Nephron progenitor cell (in vitro differentiated cells): ENCODE measurements at regions not wholly inside any gene's neighbourhood (a gene's known extent, or its start where the extent isn't known, plus 50 kb on each side); places are given as distances from the start of the nearest gene placed in this dataset.

Experiments used
- DNase-seq: peaks from one replicate; pipeline ENCODE4 v3.0.0; 2021
- H3K27ac Mint-ChIP-seq: 2 replicates; pipeline ENCODE4 v1.8.0; 2021; ENCODE audit warnings: mild to moderate bottlenecking, moderate library complexity, mixed read lengths
- H3K27me3 Mint-ChIP-seq: 2 replicates; pipeline ENCODE4 v1.8.0; 2021; ENCODE audit warnings: mild to moderate bottlenecking, low read depth, mixed read lengths; ENCODE audit not compliant: poor library complexity
- H3K36me3 Mint-ChIP-seq: 2 replicates; pipeline ENCODE4 v1.8.0; 2021; ENCODE audit warnings: low read depth, mixed read lengths
- H3K4me1 Mint-ChIP-seq: 2 replicates; pipeline ENCODE4 v1.8.0; 2021; ENCODE audit warnings: mixed read lengths
- H3K4me3 Mint-ChIP-seq: 2 replicates; pipeline ENCODE4 v1.8.0; 2021; ENCODE audit warnings: mild to moderate bottlenecking, moderate library complexity, mixed read lengths
- H3K9me3 Mint-ChIP-seq: 2 replicates; pipeline ENCODE4 v1.8.0; 2021; ENCODE audit warnings: mild to moderate bottlenecking, moderate library complexity, mixed read lengths
- TF ChIP-seq, protein P1 (sequence below): fragments of 200-600 bp; sonication (generic); IDR thresholded peaks from 2 replicates; pipeline ENCODE4 v1.5.0; 2021; ENCODE audit warnings: antibody characterized with exemption

DNA sequence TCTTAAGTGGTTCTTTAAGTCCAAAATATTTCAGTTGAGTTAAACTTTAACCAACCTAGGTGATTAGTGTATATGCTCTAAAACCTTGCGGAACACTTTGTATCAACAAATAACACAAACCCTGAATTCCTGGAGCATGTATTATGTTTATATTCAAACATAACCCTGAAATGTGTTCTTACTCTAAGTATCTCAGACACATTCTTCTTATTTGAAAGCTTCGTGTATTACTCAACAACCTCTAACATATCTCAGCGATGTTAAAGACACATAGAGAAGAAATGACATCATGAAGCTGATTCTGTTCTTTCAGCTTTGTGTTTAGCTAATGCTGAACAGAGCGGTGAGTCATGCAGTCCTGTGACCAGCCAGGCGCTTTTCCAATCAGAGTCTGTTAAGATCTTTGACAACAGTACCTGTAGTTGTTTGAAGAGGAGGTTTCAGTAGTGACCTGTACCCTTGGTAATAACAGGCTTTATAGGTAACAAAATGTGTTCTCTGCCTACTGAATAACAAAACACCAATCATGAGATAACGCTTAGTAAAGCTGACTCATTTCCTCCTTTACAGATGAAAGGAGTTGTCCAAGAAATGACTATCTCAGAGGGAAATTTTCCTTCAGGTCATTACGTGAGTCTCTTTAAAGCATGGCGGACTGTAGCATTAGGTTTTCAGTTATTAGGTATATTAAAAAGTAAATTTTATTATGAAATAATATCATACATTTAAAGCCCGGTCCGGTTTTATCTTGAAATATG, 67.3 kb upstream of the KLF6 start:
- no peak for DNase-seq
- H3K27me3 Mint-ChIP-seq = no peaks in the 10 kb centered on the region
- peaks cover 3% of the 10 kb centered on the region for H3K9me3 Mint-ChIP-seq
- H3K27ac Mint-ChIP-seq = peak overlapping the region; percentile 74
- peaks cover 41% of the 10 kb centered on the region for H3K4me1 Mint-ChIP-seq
- TF ChIP-seq, protein P1, sequence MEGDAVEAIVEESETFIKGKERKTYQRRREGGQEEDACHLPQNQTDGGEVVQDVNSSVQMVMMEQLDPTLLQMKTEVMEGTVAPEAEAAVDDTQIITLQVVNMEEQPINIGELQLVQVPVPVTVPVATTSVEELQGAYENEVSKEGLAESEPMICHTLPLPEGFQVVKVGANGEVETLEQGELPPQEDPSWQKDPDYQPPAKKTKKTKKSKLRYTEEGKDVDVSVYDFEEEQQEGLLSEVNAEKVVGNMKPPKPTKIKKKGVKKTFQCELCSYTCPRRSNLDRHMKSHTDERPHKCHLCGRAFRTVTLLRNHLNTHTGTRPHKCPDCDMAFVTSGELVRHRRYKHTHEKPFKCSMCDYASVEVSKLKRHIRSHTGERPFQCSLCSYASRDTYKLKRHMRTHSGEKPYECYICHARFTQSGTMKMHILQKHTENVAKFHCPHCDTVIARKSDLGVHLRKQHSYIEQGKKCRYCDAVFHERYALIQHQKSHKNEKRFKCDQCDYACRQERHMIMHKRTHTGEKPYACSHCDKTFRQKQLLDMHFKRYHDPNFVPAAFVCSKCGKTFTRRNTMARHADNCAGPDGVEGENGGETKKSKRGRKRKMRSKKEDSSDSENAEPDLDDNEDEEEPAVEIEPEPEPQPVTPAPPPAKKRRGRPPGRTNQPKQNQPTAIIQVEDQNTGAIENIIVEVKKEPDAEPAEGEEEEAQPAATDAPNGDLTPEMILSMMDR = no peak
- H3K4me3 Mint-ChIP-seq = no peak overlapping the region
- no peaks in the 10 kb centered on the region for H3K36me3 Mint-ChIP-seq

DNA sequence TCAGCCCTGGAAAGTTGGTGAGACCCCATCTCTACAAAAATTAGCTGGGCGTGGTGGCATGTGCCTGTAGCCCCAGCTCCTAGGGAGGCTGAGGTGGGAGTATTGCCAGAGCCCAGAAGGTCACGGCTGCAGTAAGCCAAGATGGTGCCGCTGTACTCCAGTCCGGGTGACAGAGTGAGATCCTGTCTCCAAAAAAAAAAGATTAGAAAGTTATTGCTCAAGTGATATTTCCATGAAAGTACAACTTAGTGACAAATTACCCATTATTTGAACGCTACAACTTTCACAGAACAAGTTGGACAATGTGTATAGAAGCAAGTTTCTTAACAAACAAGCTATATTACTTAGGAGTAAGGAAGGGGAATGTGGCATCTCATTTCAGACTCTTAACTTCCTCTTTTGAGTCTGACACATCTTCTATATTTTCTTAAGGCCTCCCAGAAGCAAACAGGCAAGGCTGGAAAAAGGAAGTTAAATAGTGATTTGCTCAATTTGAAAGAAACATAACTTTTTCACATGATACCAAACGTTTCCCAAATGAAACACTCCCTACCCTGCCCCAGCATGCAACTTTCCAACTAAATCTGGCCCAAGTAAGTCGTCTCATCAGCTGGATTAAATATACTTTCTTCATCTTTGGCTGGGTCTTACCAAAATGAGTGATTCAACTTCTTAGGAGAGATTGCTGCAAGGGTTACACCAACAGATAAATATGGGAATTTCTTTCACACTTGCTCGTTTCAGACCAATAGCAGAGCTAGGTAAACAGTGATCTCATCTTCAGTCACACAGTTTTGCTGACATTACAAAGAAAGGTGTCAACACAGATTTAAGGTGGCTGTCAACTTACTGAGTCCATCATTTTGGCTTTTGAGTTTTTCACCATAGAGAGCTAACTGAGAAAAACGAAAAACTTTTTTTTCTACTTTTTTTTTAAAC, 66.3 kb upstream of the KLF6 start:
- Mint-ChIP-seq H3K9me3 (peaks cover 3% of the 10 kb centered on the region), H3K36me3 (no peaks in the 10 kb centered on the region), H3K27ac (peak overlapping the region; percentile 48), H3K27me3 (no peaks in the 10 kb centered on the region), H3K4me3 (no peak overlapping the region), H3K4me1 (peaks cover 41% of the 10 kb centered on the region)
- TF ChIP-seq, protein P1 = no peak
- no peak for DNase-seq

GRCh38 chr10:3848775-3849635, 64.0 kb upstream of the KLF6 start:
- H3K36me3 Mint-ChIP-seq = no peaks in the 10 kb centered on the region
- TF ChIP-seq, protein P1 = no peak
- no peak overlapping the region for H3K27ac Mint-ChIP-seq
- H3K4me1 Mint-ChIP-seq = peaks cover 37% of the 10 kb centered on the region
- peaks cover 3% of the 10 kb centered on the region for H3K9me3 Mint-ChIP-seq
- H3K4me3 Mint-ChIP-seq = no peak overlapping the region
- peaks cover 2% of the 10 kb centered on the region for H3K27me3 Mint-ChIP-seq
- DNase-seq = no peak

DNA sequence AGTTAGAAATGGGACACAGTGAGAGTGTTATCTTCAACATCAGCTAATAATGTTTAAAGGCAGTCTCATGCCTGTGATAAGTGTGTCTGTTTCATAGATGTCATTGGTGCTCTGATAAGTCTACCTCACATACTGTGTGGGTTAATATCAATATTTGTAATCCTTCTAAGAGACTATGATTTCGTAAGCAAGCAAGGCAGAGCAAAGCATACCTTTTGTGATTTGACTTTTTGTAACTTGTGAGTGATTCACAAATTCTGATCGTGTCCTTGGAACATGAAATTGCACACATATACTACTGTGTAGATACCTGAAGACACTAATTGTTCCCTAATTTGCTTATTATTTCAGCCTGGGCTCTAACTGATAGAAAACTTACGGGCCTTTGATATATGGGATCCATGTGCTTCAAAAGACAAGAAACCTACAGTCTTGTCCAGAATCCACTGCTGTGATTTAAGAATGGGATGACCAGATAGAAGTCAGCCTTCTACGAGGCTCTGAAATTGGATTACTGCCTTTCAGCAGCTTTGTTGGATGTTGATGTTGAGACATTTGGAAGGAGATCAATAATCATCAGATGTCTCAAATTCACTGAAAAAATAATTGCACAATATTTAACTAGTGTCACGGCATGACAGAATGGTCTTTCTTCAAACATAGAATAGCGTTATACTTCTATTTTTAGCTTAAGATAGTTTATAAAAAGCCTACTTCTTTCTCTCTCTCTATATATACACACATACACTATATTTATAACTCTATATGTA, 63.2 kb upstream of the KLF6 start:
- Mint-ChIP-seq H3K27me3 (peaks cover 2% of the 10 kb centered on the region), H3K4me1 (peaks cover 28% of the 10 kb centered on the region), H3K27ac (no peak overlapping the region), H3K9me3 (peaks cover 3% of the 10 kb centered on the region), H3K4me3 (no peak overlapping the region), H3K36me3 (no peaks in the 10 kb centered on the region)
- no peak for DNase-seq
- TF ChIP-seq, protein P1 = no peak

DNA sequence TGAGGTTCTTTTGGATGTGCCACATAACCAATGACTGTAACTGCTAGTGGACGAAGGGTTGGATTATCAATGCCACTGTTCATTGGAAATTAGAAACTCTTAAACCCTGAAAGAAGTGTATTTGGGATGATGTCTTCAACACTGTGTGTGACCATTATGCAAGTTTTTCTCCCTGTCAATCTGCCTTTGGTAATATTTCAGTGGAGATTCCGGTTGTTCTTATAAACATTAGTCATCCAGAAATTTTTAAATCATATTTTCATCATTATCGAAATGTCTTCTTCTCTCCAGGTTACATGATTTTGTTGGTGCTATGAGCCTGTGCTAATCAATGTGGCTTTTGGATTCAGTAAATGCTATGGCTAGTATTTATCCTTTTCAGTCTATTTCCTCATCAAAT, 61.7 kb upstream of the KLF6 start:
- H3K9me3 Mint-ChIP-seq = peaks cover 3% of the 10 kb centered on the region
- no peak for DNase-seq
- H3K36me3 Mint-ChIP-seq = no peaks in the 10 kb centered on the region
- H3K4me3 Mint-ChIP-seq = no peak overlapping the region
- peaks cover 9% of the 10 kb centered on the region for H3K27me3 Mint-ChIP-seq
- H3K4me1 Mint-ChIP-seq = peaks cover 14% of the 10 kb centered on the region
- TF ChIP-seq, protein P1 = no peak
- no peak overlapping the region for H3K27ac Mint-ChIP-seq
